ENCODE measurements at regions not wholly inside any gene's neighbourhood (a gene's known extent, or its start where the extent isn't known, plus 50 kb on each side); places are given as distances from the start of the nearest gene placed in this dataset.

- intact Hi-C loops (cut with DNase I) = no loop called here
- no peaks in the 10 kb centered on the region for H3K9me3 ChIP-seq
- DNase-seq = no peak
- no peaks in the 10 kb centered on the region for H3K4me1 ChIP-seq
- no peak overlapping the region for H3K4me3 ChIP-seq
- H3K27me3 ChIP-seq = no peaks in the 10 kb centered on the region
- no peak overlapping the region for H3K27ac ChIP-seq
- no peak for ATAC-seq
- no peaks in the 10 kb centered on the region for H3K36me3 ChIP-seq
- TF ChIP-seq CTCF (IDR thresholded peaks at IDR 0.05) = no peak
Measured at GRCh38 chr9:24932785-24933184, 387.1 kb upstream of the IZUMO3 start.

GRCh38 chr9:24931894-24932293 lies 386.2 kb upstream of the IZUMO3 start:
- no peaks in the 10 kb centered on the region for H3K4me1 ChIP-seq
- TF ChIP-seq CTCF (IDR thresholded peaks at IDR 0.05) = no peak
- DNase-seq (no peak), ATAC-seq (no peak)
- H3K27me3 ChIP-seq = no peaks in the 10 kb centered on the region
- intact Hi-C loops (cut with DNase I) = no loop called here
- H3K9me3 ChIP-seq = no peaks in the 10 kb centered on the region
- no peak overlapping the region for H3K4me3 ChIP-seq
- no peaks in the 10 kb centered on the region for H3K36me3 ChIP-seq
- no peak overlapping the region for H3K27ac ChIP-seq

- ATAC-seq = no peak
- no peak for DNase-seq
- Histone ChIP-seq H3K27ac (no peak overlapping the region), H3K36me3 (no peaks in the 10 kb centered on the region), H3K9me3 (no peaks in the 10 kb centered on the region), H3K4me3 (no peak overlapping the region), H3K4me1 (no peaks in the 10 kb centered on the region), H3K27me3 (no peaks in the 10 kb centered on the region)
- no peak for TF ChIP-seq CTCF (IDR thresholded peaks at IDR 0.05)
- intact Hi-C loops (cut with DNase I) = no loop called here
Measured at GRCh38 chr9:24912767-24913166, 367.1 kb upstream of the IZUMO3 start.

- intact Hi-C loops (cut with DNase I) = no loop called here
Measured at GRCh38 chr9:24901319-24901718, 355.6 kb upstream of the IZUMO3 start.

GRCh38 chr9:24900179-24900578 lies 354.5 kb upstream of the IZUMO3 start:
- TF ChIP-seq CTCF (IDR thresholded peaks at IDR 0.05) = no peak
- no peaks in the 10 kb centered on the region for H3K4me1 ChIP-seq
- no peak overlapping the region for H3K4me3 ChIP-seq
- intact Hi-C loops (cut with DNase I) = no loop called here
- no peaks in the 10 kb centered on the region for H3K36me3 ChIP-seq
- H3K27ac ChIP-seq = no peak overlapping the region
- DNase-seq = no peak
- ATAC-seq = no peak
- H3K9me3 ChIP-seq = no peaks in the 10 kb centered on the region
- no peaks in the 10 kb centered on the region for H3K27me3 ChIP-seq

More at GRCh38 chr9:24901319-24901718, 355.6 kb upstream of the IZUMO3 start:
- TF ChIP-seq CTCF (IDR thresholded peaks at IDR 0.05) = no peak
- H3K4me3 ChIP-seq = no peak overlapping the region
- no peaks in the 10 kb centered on the region for H3K4me1 ChIP-seq
- H3K27me3 ChIP-seq = no peaks in the 10 kb centered on the region
- no peaks in the 10 kb centered on the region for H3K9me3 ChIP-seq
- ATAC-seq (no peak), DNase-seq (no peak)
- H3K27ac ChIP-seq = no peak overlapping the region
- H3K36me3 ChIP-seq = no peaks in the 10 kb centered on the region

- intact Hi-C loops (cut with DNase I) = no loop called here
- Histone ChIP-seq H3K36me3 (no peaks in the 10 kb centered on the region), H3K4me3 (no peak overlapping the region), H3K27ac (no peak overlapping the region), H3K9me3 (no peaks in the 10 kb centered on the region), H3K27me3 (no peaks in the 10 kb centered on the region), H3K4me1 (no peaks in the 10 kb centered on the region)
- ATAC-seq (no peak), DNase-seq (no peak)
- TF ChIP-seq CTCF (IDR thresholded peaks at IDR 0.05) = no peak
Measured at GRCh38 chr9:24899463-24899862, 353.8 kb upstream of the IZUMO3 start.

All from upper lobe of right lung (tissue), 1 donor.